ENCODE measurements at regions not wholly inside any gene's neighbourhood (a gene's known extent, or its start where the extent isn't known, plus 50 kb on each side); places are given as distances from the start of the nearest gene placed in this dataset.

GRCh38 chr13:47650209-47650608, 350.9 kb downstream of the SUCLA2 start:
- TF ChIP-seq MYC (IDR thresholded peaks at IDR 0.05; ENCODE audit: low read depth, low read length) (no peak), EZH2 (IDR thresholded peaks at IDR 0.05; ENCODE audit: borderline replicate concordance, low read depth, low read length, severe bottlenecking) (no peak), POLR2AphosphoS5 (IDR thresholded peaks at IDR 0.05; ENCODE audit: insufficient read depth, low read depth, low read length) (no peak), JUN (IDR thresholded peaks at IDR 0.05; ENCODE audit: borderline replicate concordance, insufficient read depth, insufficient read length, low read depth) (no peak), GATA2 (IDR thresholded peaks at IDR 0.05; ENCODE audit: insufficient read depth, insufficient read length, low read depth, low read length) (no peak), CTCF (IDR thresholded peaks at IDR 0.05; ENCODE audit: extremely low read depth in 1 of 2, insufficient read depth in 1 of 2, low read depth in 1 of 2, low read length in 2 of 2) (no peak), POLR2A (IDR thresholded peaks at IDR 0.05; ENCODE audit: low read depth, low read length) (no peak), FOS (IDR thresholded peaks at IDR 0.05; ENCODE audit: borderline replicate concordance, insufficient read depth, low read length) (no peak), MAX (IDR thresholded peaks at IDR 0.05; ENCODE audit: insufficient read depth, insufficient read length) (no peak)
- BruUV-seq (replicated peaks) = no TSS peak
- H3K36me3 ChIP-seq (ENCODE audit: control insufficient read depth in 2 of 2, extremely low read depth in 1 of 2, insufficient read depth in 2 of 2, low read length in 2 of 2) = no peaks in the 10 kb centered on the region
- no peak overlapping the region for H2AFZ ChIP-seq (ENCODE audit: low read depth, low read length)
- no peaks in the 10 kb centered on the region for H3K4me1 ChIP-seq (ENCODE audit: control insufficient read depth, extremely low read depth, insufficient read depth, low read length)
- no peaks in the 10 kb centered on the region for H3K9me3 ChIP-seq (replicated peaks; ENCODE audit: control insufficient read depth, insufficient read depth, low read length)
- H3K27me3 ChIP-seq (ENCODE audit: control insufficient read depth in 2 of 2, insufficient read depth in 2 of 2, low read length in 2 of 2) = no peaks in the 10 kb centered on the region
- H3K4me2 ChIP-seq (ENCODE audit: insufficient read depth, low read length) = no peak overlapping the region
- no peak for DNase-seq (ENCODE audit: low read depth, low spot score)
- dilution Hi-C loops (cut with MboI; ENCODE audit: extremely low pct_ligation_motif_present, low sequenced_read_pairs) = no loop called here
- no peaks in the 10 kb centered on the region for H3K79me2 ChIP-seq (ENCODE audit: control insufficient read depth, insufficient read depth, low read length)
- no peak for FAIRE-seq
- intact Hi-C loops (cut with micrococcal nuclease) = no loop called here
- H4K20me1 ChIP-seq (replicated peaks; ENCODE audit: control insufficient read depth, extremely low read depth, insufficient read depth, low read length) = no peaks in the 10 kb centered on the region
- no peak overlapping the region for H3K27ac ChIP-seq (ENCODE audit: insufficient read depth, low read depth, low read length)
- no peaks in the 10 kb centered on the region for H3K9me1 ChIP-seq (replicated peaks; ENCODE audit: control insufficient read depth, extremely low read depth, insufficient read depth, low read length)
- ChIA-PET CTCF (no interaction called here), POLR2A (no interaction called here)
- H3K9ac ChIP-seq (replicated peaks; ENCODE audit: extremely low read depth, insufficient read depth, low read length) = no peak overlapping the region
- H3K4me3 ChIP-seq (replicated peaks in 1 of 3; ENCODE audit: insufficient read depth in 1 of 3, low read depth in 1 of 3, low read length in 3 of 3) = no peak overlapping the region
